Transverse colon (tissue), 3 donors: ENCODE measurements at regions not wholly inside any gene's neighbourhood (a gene's known extent, or its start where the extent isn't known, plus 50 kb on each side); places are given as distances from the start of the nearest gene placed in this dataset.

Experiments
- CTCF ChIP-seq, 5 experiments: fragments of 200-600 bp in 3 of 5; fragments of 450-650 bp in 2 of 5; sonication (generic) in 3 of 5; IDR thresholded peaks; 1 replicate in 2 of 5; 2 replicates in 3 of 5; pipeline ENCODE4 v1.5.1; 2016 to 2017; ENCODE audit warnings: antibody characterized with exemption in 5 of 5, inconsistent platforms in 3 of 5, mild to moderate bottlenecking in 2 of 5, moderate library complexity in 1 of 5
- POLR2A ChIP-seq: fragments of 450-650 bp; IDR thresholded peaks from one replicate; pipeline ENCODE4 v1.6.1; 2016; ENCODE audit warnings: antibody characterized with exemption, mild to moderate bottlenecking, moderate library complexity

- no peak for TF ChIP-seq POLR2A
- TF ChIP-seq CTCF (IDR thresholded peaks at IDR 0.05) = no peak
These were observed 115.1 kb upstream of the TOP1 start for GRCh38 chr20:40913224-40914185.
